Heart left ventricle (tissue), 16 donors: ENCODE measurements at regions not wholly inside any gene's neighbourhood (a gene's known extent, or its start where the extent isn't known, plus 50 kb on each side); places are given as distances from the start of the nearest gene placed in this dataset.
A peak's percentile ranks its signal among the peaks of the same experiment; 100 is the strongest.

Experiments used
- ATAC-seq, 4 donors: fragments of 200-7000 bp; cut with Tn5 transposase; one replicate each; pipeline ENCODE4 v1.9.1; 2020 to 2022; ENCODE audit warnings: moderate library complexity in 4 of 4, mild to moderate bottlenecking in 3 of 4, moderate number of reproducible peaks in 1 of 4
- DNase-seq, 5 donors: peaks; one replicate each; pipeline ENCODE4 v3.0.0-alpha.2; 2020
- H3K27ac ChIP-seq, 12 donors: fragments of 200-600 bp; sonication (generic) in 4 of 12; one replicate each; pipeline versions ENCODE4 v1.5.0 to v1.8.0; 2016 to 2022; ENCODE audit warnings: mild to moderate bottlenecking in 2 of 12
- H3K27me3 ChIP-seq, 9 donors: fragments of 200-600 bp; sonication (generic) in 2 of 9; one replicate each; pipeline versions ENCODE4 v1.5.1 to v1.8.0; 2016 to 2022; ENCODE audit warnings: mild to moderate bottlenecking in 3 of 9
- H3K36me3 ChIP-seq, 9 donors: fragments of 200-600 bp; sonication (generic) in 2 of 9; one replicate each; pipeline versions ENCODE4 v1.5.0 to v1.8.0; 2018 to 2022; ENCODE audit warnings: mild to moderate bottlenecking in 2 of 9
- H3K4me1 ChIP-seq, 12 donors: fragments of 200-600 bp; sonication (generic) in 4 of 12; one replicate each; pipeline versions ENCODE4 v1.5.0 to v1.8.0; 2016 to 2022; ENCODE audit warnings: mild to moderate bottlenecking in 3 of 12
- H3K4me3 ChIP-seq, 12 donors: fragments of 200-600 bp; sonication (generic) in 4 of 12; one replicate each; pipeline versions ENCODE4 v1.5.0 to v1.8.0; 2017 to 2022; ENCODE audit warnings: mild to moderate bottlenecking in 9 of 12, moderate library complexity in 4 of 12
- H3K9me3 ChIP-seq, 12 donors: fragments of 200-600 bp; sonication (generic) in 4 of 12; one replicate each; pipeline versions ENCODE4 v1.5.0 to v1.8.0; 2016 to 2022; ENCODE audit warnings: mild to moderate bottlenecking in 1 of 12
- CTCF ChIP-seq, 12 donors: fragments of 200-600 bp; sonication (generic) in 4 of 12; IDR thresholded peaks; one replicate each; pipeline versions ENCODE4 v1.5.0 to v1.8.0; 2018 to 2022; ENCODE audit warnings: antibody characterized with exemption in 12 of 12, mild to moderate bottlenecking in 5 of 12
- POLR2A ChIP-seq, 2 donors: fragments of 450-650 bp; IDR thresholded peaks; one replicate each; pipeline ENCODE4 v1.6.1; 2017; ENCODE audit warnings: antibody characterized with exemption in 2 of 2, mild to moderate bottlenecking in 2 of 2, moderate library complexity in 2 of 2
- WGBS, 4 donors: extraction: QIAGEN DNeasy Blood & Tissue Kit in 2 of 4; methylation state at CpG; one replicate each; pipeline versions ENCODE4 v1.1.5 to v1.1.7; 2013 to 2018; 5-methylcytosine and 5-hydroxymethylcytosine counted together
- intact Hi-C, 10 donors: fragments of 100-400 bp; cut with DNase I; formaldehyde crosslinking; loops; one replicate each; pipeline versions ENCODE4 v1.11.1 to v1.14.2; 2022
- donor health status: ischemic (EF 13 %, LVEDD 7.1; RV severe dilation, severe dysfunction).
- donor health status: healthy with polysubstance abuse.
- donor health status: DM: no; HTN: yes; CAD: no.
- donor health status: DM: no; HTN: no; CAD: no.
- donor health status: ischemic (EF 25% LVEDD 6.9; RV normal size, moderate dysfunction).
- donor health status: ischemic (EF 25% LVEDD 5.7; RV mildly dilated, moderate dysfunction).
- donor health status: healthy.
- donor health status: DM: yes; HTN: yes; CAD: no.
- donor health status: ischemic (EF 35%, LVEDD 5.7; RV mildly dilated, moderate dysfunction).
- donor health status: nonischemic (EF 11% LVEDD 7.7; RV severe dilation, severe dysfunction).
- donor health status: DM: yes; HTN: yes; CAD: no.
- donor health status: PGD.
- donor health status: ischemic (EF 29% LVEDD 5.4; RV normal size, mild dysfunction).
- donor health status: nonischemic (EF 23%, LVEDD 6.1; RV moderate dilation, normal function).

GRCh38 chr22:25364281-25364680, 144.8 kb downstream of the CRYBB2 start:
- peak in 2 of 5 donors; percentile 15 to 51 for DNase-seq
- Histone ChIP-seq H3K27me3 (no peaks in the 10 kb centered on the region), H3K9me3 (no peaks in the 10 kb centered on the region), H3K4me3 (no peak overlapping the region), H3K36me3 (peaks cover 0 to 9% (median 6%) of the 10 kb centered on the region in 9 donors), H3K27ac (peak overlapping the region in 3 of 12 donors; percentile 9 to 53 (median 24)), H3K4me1 (peaks cover 0 to 62% (median 32%) of the 10 kb centered on the region in 12 donors)
- TF ChIP-seq POLR2A (IDR thresholded peaks at IDR 0.05) (no peak), CTCF (IDR thresholded peaks at IDR 0.05) (no peak)
- intact Hi-C loops, result loop anchor here in 8 of 10 donors (5.0 to 10.0 kb wide), 7 partner anchors 38 to 341 kb away; no protein-coding TSS in a partner anchor
- ATAC-seq, result no peak
- 67 to 89% (median 79%) methylated on average over 1 of the region's 1 CpG for WGBS, 4 donors

GRCh38 chr22:25364736-25365241, 145.3 kb downstream of the CRYBB2 start:
- no peaks in the 10 kb centered on the region for H3K9me3 ChIP-seq
- DNase-seq (peak in 2 of 5 donors; percentile 23 to 66), ATAC-seq (no peak)
- H3K4me3 ChIP-seq, result no peak overlapping the region
- WGBS, 4 donors, result 70 to 79% (median 70%) methylated on average over 13 of the region's 13 CpGs
- intact Hi-C loops, result loop anchor here in 9 of 10 donors (1.0 to 10.0 kb wide), 9 partner anchors 38 to 340 kb away; no protein-coding TSS in a partner anchor
- H3K4me1 ChIP-seq, result peaks cover 0 to 62% (median 32%) of the 10 kb centered on the region in 12 donors
- no peaks in the 10 kb centered on the region for H3K27me3 ChIP-seq
- no peak for TF ChIP-seq POLR2A (IDR thresholded peaks at IDR 0.05)
- peak overlapping the region in 7 of 12 donors; percentile 9 to 58 (median 53) for H3K27ac ChIP-seq
- peaks cover 0 to 4% (median 1%) of the 10 kb centered on the region in 9 donors for H3K36me3 ChIP-seq

- H3K36me3 ChIP-seq, result no peaks in the 10 kb centered on the region
- DNase-seq, result peak in 4 of 5 donors; percentile 32 to 78 (median 36)
- H3K27me3 ChIP-seq, result no peaks in the 10 kb centered on the region
- no peak overlapping the region for H3K4me3 ChIP-seq
- intact Hi-C loops, result loop anchor here in 7 of 10 donors (1.0 to 10.0 kb wide), 5 partner anchors 37 to 339 kb away; no protein-coding TSS in a partner anchor
- peaks cover 0 to 62% (median 32%) of the 10 kb centered on the region in 12 donors for H3K4me1 ChIP-seq
- 55 to 80% (median 66%) methylated on average over 31 to 34 of the region's 34 CpGs for WGBS, 4 donors
- H3K9me3 ChIP-seq, result no peaks in the 10 kb centered on the region
- ATAC-seq, result peak in 3 of 4 donors; percentile 21 to 71 (median 28)
- peak overlapping the region in 10 of 12 donors; percentile 1 to 58 (median 52) for H3K27ac ChIP-seq
- TF ChIP-seq CTCF (IDR thresholded peaks at IDR 0.05) (no peak), POLR2A (IDR thresholded peaks at IDR 0.05) (no peak)
Observed at GRCh38 chr22:25365491-25366261, 146.2 kb downstream of the CRYBB2 start.

- Histone ChIP-seq H3K27ac (no peak overlapping the region), H3K4me1 (peaks cover 0 to 62% (median 32%) of the 10 kb centered on the region in 12 donors), H3K27me3 (no peaks in the 10 kb centered on the region), H3K4me3 (no peak overlapping the region), H3K9me3 (no peaks in the 10 kb centered on the region), H3K36me3 (peaks cover 0 to 5% (median 0%) of the 10 kb centered on the region in 9 donors)
- TF ChIP-seq POLR2A (IDR thresholded peaks at IDR 0.05) (no peak), CTCF (IDR thresholded peaks at IDR 0.05) (no peak)
- DNase-seq (peak in 2 of 5 donors; percentile 16 to 49), ATAC-seq (no peak)
- intact Hi-C loops, result loop anchor here in 5 of 10 donors (5.0 to 10.0 kb wide), 3 partner anchors 36 to 338 kb away; no protein-coding TSS in a partner anchor
- WGBS, 4 donors, result 84 to 90% (median 89%) methylated on average over 8 to 10 of the region's 10 CpGs
Observed at GRCh38 chr22:25366408-25366807, 147.0 kb downstream of the CRYBB2 start.
